ENCODE measurements at regions not wholly inside any gene's neighbourhood (a gene's known extent, or its start where the extent isn't known, plus 50 kb on each side); places are given as distances from the start of the nearest gene placed in this dataset.
"Not testable (repeated sequence)": the region's sequence is repeated elsewhere in the genome, so short reads cannot be mapped to it uniquely, and the experiment has no call there.

DNA sequence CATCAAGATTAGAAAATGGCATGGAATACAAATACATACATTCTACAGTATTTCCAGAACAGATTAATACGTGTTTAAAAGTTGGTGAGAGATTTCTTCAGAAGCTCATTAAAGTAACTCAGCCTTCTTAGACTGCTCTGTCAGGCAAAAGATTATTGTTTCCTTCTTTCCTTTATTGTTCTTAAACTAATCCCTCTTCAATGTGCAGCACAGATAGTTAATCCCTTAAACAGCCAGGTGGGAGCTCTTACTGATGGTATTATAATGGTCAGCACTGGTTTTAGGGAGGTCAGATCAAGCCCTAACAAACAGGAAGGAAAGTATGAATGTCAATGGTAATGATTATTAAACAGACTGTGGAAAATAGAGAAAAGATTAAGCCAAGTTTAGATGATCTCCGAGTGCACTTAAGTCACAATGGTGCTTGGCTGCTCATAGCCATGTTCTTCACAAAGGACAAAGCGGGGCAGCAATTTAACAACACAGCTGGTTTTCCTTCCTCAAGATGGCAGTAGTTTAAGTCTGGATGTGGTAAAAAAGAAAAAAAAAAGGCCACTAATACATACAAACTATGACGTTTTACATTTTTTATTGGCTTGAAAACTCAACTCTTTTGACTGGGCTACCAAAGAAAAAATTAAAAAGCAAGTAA, 992.6 kb downstream of the PCDH9 start:
- H3K36me3 ChIP-seq, result no peaks in the 10 kb centered on the region
- H3K4me3 ChIP-seq, result no peak overlapping the region
- intact Hi-C loops (cut with DNase I), result no loop called here
- TF ChIP-seq, protein P1, sequence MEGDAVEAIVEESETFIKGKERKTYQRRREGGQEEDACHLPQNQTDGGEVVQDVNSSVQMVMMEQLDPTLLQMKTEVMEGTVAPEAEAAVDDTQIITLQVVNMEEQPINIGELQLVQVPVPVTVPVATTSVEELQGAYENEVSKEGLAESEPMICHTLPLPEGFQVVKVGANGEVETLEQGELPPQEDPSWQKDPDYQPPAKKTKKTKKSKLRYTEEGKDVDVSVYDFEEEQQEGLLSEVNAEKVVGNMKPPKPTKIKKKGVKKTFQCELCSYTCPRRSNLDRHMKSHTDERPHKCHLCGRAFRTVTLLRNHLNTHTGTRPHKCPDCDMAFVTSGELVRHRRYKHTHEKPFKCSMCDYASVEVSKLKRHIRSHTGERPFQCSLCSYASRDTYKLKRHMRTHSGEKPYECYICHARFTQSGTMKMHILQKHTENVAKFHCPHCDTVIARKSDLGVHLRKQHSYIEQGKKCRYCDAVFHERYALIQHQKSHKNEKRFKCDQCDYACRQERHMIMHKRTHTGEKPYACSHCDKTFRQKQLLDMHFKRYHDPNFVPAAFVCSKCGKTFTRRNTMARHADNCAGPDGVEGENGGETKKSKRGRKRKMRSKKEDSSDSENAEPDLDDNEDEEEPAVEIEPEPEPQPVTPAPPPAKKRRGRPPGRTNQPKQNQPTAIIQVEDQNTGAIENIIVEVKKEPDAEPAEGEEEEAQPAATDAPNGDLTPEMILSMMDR (IDR thresholded peaks at IDR 0.05), result no peak
- peaks cover 7% of the 10 kb centered on the region for H3K9me3 ChIP-seq
- H3K27me3 ChIP-seq (ENCODE audit: low read depth), result no peaks in the 10 kb centered on the region
- no peaks in the 10 kb centered on the region for H3K4me1 ChIP-seq
- no peak overlapping the region for H3K27ac ChIP-seq
- ATAC-seq (no peak), DNase-seq (no peak)

DNA sequence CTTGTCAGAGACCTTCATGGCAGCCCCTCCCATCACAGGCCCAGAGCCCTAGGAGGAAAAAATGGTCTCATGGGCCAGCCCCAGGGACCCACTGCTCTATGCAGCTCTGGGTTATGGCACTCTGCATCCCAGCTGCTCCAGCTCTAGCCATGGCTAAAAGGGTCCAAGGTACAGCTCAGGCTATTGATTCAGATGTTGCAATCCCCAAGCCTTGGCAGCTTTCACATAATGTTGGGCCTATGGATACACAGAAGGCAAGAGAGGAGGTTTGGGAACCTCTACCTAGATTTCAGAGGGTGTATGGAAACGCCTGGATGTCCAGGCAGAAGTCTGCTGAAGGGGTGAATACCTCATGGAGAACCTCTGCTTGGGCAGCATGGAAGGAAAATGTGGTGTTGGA, 996.0 kb downstream of the PCDH9 start:
- intact Hi-C loops (cut with DNase I), result no loop called here

DNA sequence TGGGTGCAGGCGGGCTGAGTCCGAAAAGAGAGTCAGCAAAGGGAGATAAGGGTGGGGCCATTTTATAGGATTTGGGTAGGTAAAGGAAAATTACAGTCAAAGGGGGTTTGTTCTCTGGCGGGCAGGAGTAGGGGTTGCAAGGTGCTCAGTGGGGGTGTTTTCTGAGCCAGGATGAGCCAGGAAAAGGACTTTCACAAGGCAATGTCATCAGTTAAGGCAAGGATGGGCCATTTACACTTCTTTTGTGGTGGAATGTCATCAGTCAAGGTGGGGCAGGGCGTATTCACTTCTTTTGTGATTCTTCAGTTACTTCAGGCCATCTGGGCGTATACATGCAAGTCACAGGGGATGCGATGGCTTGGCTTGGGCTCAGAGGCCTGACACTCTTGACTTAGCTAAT, 998.2 kb downstream of the PCDH9 start:
- DNase-seq; H3K9me3 ChIP-seq; H3K4me1 ChIP-seq; H3K36me3 ChIP-seq; H3K27ac ChIP-seq; intact Hi-C loops (cut with DNase I); H3K4me3 ChIP-seq; H3K27me3 ChIP-seq (ENCODE audit: low read depth); ATAC-seq: not testable (repeated sequence)

More for the DNA sequence above, 996.0 kb downstream of the PCDH9 start:
- no peaks in the 10 kb centered on the region for H3K27me3 ChIP-seq (ENCODE audit: low read depth)
- DNase-seq, result no peak
- no peak overlapping the region for H3K27ac ChIP-seq
- TF ChIP-seq, protein P1 (IDR thresholded peaks at IDR 0.05), result no peak
- ATAC-seq, result no peak
- H3K9me3 ChIP-seq, result peaks cover 7% of the 10 kb centered on the region
- no peaks in the 10 kb centered on the region for H3K36me3 ChIP-seq
- no peak overlapping the region for H3K4me3 ChIP-seq
- H3K4me1 ChIP-seq, result no peaks in the 10 kb centered on the region

DNA sequence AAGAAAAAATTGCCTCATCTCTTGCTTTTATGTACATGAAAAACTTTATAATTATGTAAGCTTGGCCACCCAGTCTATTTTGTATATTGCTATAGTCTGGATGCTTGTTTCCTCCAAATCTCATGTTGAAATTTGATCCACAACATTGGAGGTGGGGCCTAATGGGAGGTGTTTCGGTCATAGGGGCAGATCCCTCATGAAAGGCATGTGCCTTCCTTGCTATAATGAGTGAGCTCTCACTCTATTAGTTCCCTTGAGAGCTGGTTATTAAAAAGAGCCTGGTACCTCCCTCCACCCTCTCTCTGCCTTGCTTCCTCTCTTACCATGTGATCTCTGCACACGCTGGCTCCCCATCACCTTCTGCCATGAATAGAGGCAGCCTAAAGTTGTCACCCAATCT, 1005.1 kb downstream of the PCDH9 start:
- no peak overlapping the region for H3K27ac ChIP-seq
- H3K27me3 ChIP-seq (ENCODE audit: low read depth), result no peaks in the 10 kb centered on the region
- intact Hi-C loops (cut with DNase I), result no loop called here
- H3K9me3 ChIP-seq, result no peaks in the 10 kb centered on the region
- ATAC-seq, result no peak
- no peaks in the 10 kb centered on the region for H3K36me3 ChIP-seq
- H3K4me3 ChIP-seq, result no peak overlapping the region
- TF ChIP-seq, protein P1 (IDR thresholded peaks at IDR 0.05), result no peak
- H3K4me1 ChIP-seq, result no peaks in the 10 kb centered on the region
- no peak for DNase-seq

DNA sequence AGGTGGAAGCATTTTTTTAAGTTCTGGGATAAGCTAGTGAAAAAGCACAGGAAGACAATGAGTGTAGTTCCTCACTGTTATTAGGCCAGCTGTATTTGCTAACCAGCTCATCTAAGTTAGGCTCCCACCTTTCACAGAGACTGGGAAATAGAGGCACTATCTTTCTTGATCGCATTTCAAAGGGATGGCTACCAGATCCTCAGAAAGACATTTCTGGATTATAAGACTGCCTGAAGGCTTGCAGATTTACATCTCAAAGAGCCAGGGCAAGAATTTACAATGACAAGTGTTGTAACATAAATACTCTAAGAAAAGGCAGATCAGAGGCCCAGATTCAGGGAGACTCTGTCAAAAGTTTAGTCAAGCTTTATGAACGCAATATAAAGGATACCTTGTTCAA, 1005.5 kb downstream of the PCDH9 start:
- intact Hi-C loops (cut with DNase I), result no loop called here
- Histone ChIP-seq H3K27ac (no peak overlapping the region), H3K9me3 (no peaks in the 10 kb centered on the region), H3K4me3 (no peak overlapping the region), H3K27me3 (ENCODE audit: low read depth) (no peaks in the 10 kb centered on the region), H3K4me1 (no peaks in the 10 kb centered on the region), H3K36me3 (no peaks in the 10 kb centered on the region)
- TF ChIP-seq, protein P1 (IDR thresholded peaks at IDR 0.05), result no peak
- ATAC-seq (no peak), DNase-seq (no peak)

DNA sequence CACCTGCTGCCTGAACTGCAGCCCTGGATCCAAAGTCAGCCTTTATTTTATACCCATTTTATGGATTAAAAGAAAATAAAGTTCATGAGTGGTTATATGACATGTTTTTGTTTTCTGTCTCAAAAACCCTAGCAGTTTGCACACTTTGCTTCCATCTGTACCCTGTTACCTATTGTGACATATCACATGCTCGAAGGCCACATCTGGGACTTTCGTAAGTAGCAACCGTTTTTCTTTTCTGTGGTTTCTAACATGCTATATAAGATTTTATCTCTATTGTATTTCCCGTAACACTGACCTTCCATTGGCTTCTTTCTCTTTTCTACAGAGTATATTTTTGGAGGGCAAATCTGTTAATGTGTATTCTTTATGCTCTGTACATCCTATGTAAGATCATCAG, 1007.2 kb downstream of the PCDH9 start:
- H3K36me3 ChIP-seq, result no peaks in the 10 kb centered on the region
- TF ChIP-seq, protein P1 (IDR thresholded peaks at IDR 0.05), result no peak
- intact Hi-C loops (cut with DNase I), result no loop called here
- H3K27me3 ChIP-seq (ENCODE audit: low read depth), result no peaks in the 10 kb centered on the region
- no peaks in the 10 kb centered on the region for H3K9me3 ChIP-seq
- no peak overlapping the region for H3K4me3 ChIP-seq
- ATAC-seq, result no peak
- H3K27ac ChIP-seq, result no peak overlapping the region
- H3K4me1 ChIP-seq, result no peaks in the 10 kb centered on the region
- no peak for DNase-seq

Data from lower lobe of right lung (tissue), 2 donors.